Stimulated activated CD8-positive, alpha-beta memory T cell treated with anti-CD3 and anti-CD28 coated beads, Interleukin-4, amount 100 ng/mL, for 24 hours (primary cell): ENCODE measurements at regions not wholly inside any gene's neighbourhood (a gene's known extent, or its start where the extent isn't known, plus 50 kb on each side); places are given as distances from the start of the nearest gene placed in this dataset.
"Not testable (repeated sequence)": the region's sequence is repeated elsewhere in the genome, so short reads cannot be mapped to it uniquely, and the experiment has no call there.

ENCODE experiments used
- DNase-seq: peaks from one replicate; pipeline ENCODE4 v3.0.0-alpha.2; 2020; ENCODE audit warnings: low read depth

- no peak for DNase-seq
These were observed 152.4 kb downstream of the THBS2 start for GRCh38 chr6:169101036-169101805.

GRCh38 chr6:169099411-169100202 is 154.0 kb downstream of the THBS2 start:
- DNase-seq = no peak

- not testable (repeated sequence) for DNase-seq
These were observed 155.0 kb downstream of the THBS2 start for GRCh38 chr6:169098651-169099050.

DNA sequence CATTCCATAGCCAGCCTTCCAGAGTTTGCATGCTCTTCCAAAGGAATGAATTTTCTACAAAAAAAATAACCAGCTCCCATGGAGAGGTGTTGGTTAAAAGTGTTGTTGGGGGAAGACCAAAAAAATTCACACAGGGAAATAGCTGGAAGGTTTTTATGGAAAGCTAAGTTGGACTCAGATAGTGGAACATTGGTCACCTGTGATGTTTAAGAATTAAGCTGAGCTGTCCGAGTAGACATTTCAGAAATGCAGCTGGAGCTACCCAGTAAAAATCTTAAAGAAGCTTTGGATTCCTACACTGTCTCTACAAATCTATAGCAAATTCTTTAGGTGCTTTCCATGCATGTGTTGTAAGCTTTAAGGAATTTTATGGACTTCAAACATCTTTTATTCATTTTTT is 155.5 kb downstream of the THBS2 start:
- DNase-seq = no peak

GRCh38 chr6:169097381-169097959 is 156.2 kb downstream of the THBS2 start:
- no peak for DNase-seq

DNA sequence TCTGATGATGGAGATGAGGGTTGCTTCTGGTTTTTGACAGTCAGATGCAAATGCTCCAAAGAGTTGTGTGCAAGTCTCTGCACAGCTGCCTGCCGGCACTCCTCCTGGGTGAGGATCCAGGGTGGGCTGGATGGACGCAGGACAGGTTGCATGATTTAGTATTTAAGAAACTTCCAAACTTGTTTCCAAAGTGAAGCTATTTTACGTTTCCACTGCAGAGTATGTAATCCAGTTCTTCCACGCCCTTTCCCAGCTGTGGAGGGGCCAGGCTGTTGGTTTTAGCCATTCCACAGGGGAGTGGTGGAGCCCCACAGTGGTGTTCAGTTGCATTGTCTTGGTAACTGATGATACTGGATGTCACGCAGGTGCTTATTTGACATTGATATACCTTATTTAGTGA is 157.3 kb downstream of the THBS2 start:
- DNase-seq = no peak

DNA sequence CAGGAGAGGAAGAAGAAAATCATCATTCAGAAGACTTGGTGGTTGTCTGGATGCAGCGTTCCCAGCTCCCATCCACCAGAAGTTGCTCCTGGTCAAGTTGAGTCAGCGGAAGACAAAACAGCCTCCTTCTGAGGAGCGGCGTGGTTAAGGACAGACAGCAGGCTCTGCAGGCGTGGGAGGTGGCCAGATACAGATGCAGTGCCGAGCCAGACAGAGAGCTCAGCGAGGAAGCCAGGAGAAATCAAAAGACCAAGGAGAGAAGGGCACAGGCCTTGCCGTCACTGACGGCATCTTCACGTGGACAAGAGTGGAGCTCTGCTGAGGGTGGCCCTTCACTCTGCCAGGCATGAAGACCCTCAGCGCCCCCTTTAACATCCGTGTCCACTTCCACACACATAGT is 158.5 kb downstream of the THBS2 start:
- DNase-seq = no peak

DNA sequence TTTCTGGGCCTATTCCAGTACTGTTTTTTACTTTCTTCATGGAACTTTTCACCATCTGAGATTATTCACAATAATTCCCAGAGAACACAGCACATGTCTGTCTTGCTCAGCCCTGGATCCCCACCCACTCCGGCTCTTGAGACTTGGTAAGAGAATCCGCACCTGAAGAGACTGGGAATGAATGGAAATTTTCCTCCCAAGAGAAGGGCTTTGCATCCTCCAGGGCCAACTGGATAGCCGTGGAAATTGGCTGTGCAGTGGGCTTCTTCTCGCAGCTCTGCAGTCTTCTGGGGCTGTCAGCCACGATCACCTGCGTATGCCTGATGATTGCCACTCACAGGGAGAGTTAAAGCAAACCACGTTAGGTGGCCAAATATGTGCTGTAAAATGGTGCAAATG is 159.1 kb downstream of the THBS2 start:
- DNase-seq = no peak

- no peak for DNase-seq
These were observed 159.7 kb downstream of the THBS2 start for GRCh38 chr6:169093770-169094551.

DNA sequence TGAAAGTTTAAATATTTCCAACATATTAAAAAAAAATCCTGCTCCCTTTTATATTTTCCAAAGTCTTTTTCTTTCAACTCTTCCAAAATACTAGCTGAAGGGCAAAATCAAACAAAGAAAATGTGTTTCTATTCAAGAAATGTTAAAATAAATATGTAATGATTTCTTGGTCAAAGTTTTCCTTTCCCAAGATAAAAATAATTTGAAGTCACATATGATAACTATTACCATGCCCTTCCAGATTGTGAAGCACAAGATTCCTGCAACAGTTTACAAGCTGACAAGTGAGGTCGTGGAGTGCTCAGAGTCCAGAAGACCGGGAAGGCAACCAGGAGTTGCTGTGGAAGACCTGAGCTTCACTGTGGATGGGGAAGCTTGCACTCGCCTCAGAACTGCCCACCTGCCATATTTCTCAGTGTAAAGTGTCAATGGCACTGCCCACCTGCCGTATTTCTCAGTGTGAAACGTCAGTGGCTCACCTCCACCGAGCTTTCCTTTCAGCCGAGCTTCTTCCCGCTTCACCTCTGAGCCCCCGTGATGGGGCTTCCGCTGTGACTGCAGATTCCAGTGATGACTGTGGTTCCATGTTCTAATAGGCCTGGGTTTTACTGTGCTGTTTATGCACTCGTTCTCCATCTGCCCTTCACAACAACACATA is 160.5 kb downstream of the THBS2 start:
- no peak for DNase-seq

GRCh38 chr6:169092375-169092774 is 161.3 kb downstream of the THBS2 start:
- DNase-seq = no peak

DNA sequence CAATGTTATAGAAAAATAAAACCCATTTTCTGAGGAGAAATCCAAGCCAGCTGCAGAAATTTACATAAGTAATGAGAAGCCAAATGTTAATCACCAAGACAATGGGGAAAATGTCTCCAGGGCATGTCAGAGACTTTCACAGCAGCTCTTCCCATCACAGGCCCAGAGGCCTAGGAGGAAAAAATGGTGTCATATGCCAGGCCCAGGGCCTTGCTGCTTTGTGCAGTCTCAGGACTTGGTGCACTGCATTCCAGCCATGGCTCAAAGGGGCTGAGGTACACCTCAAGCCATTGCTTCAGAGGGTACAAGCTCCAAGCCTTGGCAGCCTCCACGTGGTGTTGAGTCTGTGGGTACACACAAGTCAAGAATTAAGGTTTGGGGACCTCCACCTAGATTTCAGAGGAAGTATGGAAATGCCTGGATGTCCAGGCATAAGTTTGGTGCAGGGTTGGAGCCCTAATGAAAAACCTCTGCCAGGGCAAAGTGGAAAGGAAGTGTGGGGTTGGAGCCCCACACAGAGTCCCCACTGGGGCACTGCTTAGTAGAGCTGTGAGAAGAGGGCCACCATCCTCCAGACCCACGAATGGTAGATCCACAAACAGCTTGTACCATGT is 163.0 kb downstream of the THBS2 start:
- DNase-seq = not testable (repeated sequence)

GRCh38 chr6:169088762-169089161 is 164.9 kb downstream of the THBS2 start:
- no peak for DNase-seq

DNA sequence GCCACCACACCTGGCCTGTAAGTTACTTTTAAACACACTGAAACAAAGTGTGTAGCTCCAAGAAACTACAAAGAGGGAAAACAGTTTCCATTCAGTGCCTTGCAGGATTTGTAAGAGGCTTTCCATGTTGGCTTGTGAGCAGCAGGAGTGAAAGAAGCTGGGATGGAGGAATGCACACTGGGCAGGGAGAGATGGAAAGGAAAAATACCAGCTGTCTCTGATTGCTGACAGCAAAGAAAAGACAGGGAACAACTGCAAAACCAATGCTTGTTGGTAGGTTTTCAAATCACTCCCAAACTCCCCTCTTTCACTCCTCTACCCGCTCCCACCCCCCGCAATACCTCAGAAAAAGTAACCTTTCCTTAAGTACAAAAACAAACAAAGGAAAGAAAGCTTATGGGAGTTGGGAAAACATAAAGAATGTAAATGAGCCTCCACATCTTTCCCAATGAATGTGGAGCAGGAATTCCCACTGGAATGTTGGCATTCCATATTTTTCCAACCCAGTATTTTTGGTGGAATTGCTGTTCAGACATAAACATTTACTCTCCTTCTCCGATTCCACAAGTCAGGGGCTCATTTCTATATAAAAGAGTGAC is 166.1 kb downstream of the THBS2 start:
- DNase-seq = no peak

DNA sequence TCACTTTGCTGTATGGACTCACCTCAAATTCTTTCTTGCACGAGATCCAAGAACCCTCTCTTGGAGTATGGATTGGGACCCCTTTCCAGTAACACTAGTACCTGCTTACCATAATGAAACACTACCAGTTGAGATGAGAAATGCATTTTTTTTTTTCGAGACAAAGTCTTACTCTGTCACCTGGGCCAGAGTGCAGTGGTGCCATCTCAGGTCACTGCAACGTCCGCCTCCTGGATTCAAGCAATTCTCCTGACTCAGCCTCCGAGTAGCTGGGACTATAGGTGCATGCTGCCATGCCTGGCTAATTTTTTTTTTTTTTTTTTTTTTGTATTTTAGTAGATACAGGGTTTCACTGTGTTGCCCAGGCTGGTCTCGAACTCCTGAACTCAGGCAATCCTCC is 167.0 kb downstream of the THBS2 start:
- DNase-seq = not testable (repeated sequence)

- DNase-seq = no peak
These were observed 167.6 kb downstream of the THBS2 start for GRCh38 chr6:169086020-169086419.

GRCh38 chr6:169085466-169085865 is 168.2 kb downstream of the THBS2 start:
- DNase-seq = no peak

GRCh38 chr6:169084557-169084956 is 169.1 kb downstream of the THBS2 start:
- DNase-seq = not testable (repeated sequence)

DNA sequence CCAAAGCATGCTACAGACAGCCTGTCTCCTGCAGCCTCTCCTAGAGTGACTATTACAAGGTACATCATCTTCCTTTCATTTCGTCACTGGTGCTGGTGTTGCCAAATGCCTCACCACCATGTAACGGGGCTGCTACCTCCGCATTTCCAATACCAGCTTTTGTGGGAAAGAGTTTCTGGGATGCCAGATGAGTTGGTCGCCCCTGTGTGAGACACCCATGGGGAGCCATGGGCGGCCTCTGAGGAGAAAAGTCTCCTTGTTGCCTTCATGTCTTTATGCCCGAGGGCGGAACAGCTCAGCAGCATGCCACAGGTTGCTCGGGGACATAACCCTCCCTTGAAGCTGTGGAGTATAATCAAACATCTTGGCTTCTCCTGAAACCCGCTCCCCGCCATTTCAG is 169.6 kb downstream of the THBS2 start:
- DNase-seq = no peak

DNA sequence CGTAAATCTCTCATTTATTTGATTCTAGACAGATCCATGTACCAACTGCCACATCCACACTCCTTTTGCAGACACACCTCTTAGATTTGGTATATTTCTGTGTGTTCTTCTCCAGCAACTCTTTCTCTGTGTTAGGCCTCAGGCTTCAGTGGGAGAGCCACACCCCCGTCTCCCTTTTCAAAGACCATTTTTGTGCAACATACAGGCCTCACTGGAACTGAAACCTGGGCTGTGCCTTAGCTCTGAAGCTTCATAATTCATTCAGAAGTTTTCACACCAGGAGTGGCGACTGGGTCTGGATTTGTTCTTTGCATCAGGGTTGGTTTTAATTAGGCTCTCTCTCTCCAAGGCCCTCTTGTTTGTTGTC is 170.2 kb downstream of the THBS2 start:
- no peak for DNase-seq
